B cell (primary cell): ENCODE measurements at regions not wholly inside any gene's neighbourhood (a gene's known extent, or its start where the extent isn't known, plus 50 kb on each side); places are given as distances from the start of the nearest gene placed in this dataset.

Experiments
- ATAC-seq: fragments of 200-7000 bp; cut with Tn5 transposase; one replicate; pipeline ENCODE4 v1.10.0; 2021; ENCODE audit warnings: low read depth, mild to moderate bottlenecking, moderate number of reproducible peaks, moderate library complexity
- CTCF ChIA-PET: fragments of 350-600 bp; sonication (Branson Sonifier 250); formaldehyde crosslinking; loops from one replicate; lab custom pipeline; 2021; ENCODE audit warnings: antibody characterized with exemption, inconsistent platforms; lab: Charles Lee
- POLR2A ChIA-PET: fragments of 350-600 bp; sonication (Branson Sonifier 250); formaldehyde crosslinking; loops from one replicate; lab custom pipeline; 2021; ENCODE audit warnings: antibody characterized with exemption; lab: Charles Lee
- DNase-seq: peaks from one replicate; pipeline ENCODE4 v3.0.0; 2013
- H2AFZ ChIP-seq: 2 replicates; pipeline ENCODE4 v1.6.1; 2012; ENCODE audit warnings: mild to moderate bottlenecking, low read depth, low read length; ENCODE audit not compliant: insufficient read depth, poor library complexity, severe bottlenecking
- H3K27ac ChIP-seq, 2 donors: 1 replicate in 1 of 2; 2 replicates in 1 of 2; pipeline ENCODE4 v1.5.1; 2012 to 2013; ENCODE audit warnings: low read length in 2 of 2, mild to moderate bottlenecking in 2 of 2, moderate library complexity in 1 of 2
- H3K27me3 ChIP-seq, 4 experiments: fragments of 200-600 bp in 1 of 4; sonication (generic) in 1 of 4; replicated peaks in 1 of 4; 1 replicate in 2 of 4; 2 replicates in 2 of 4; pipeline versions ENCODE4 v1.6.1 to v1.7.0; 2013 to 2016; ENCODE audit warnings: low read length in 3 of 4, mild to moderate bottlenecking in 2 of 4, mixed read lengths in 1 of 4, moderate library complexity in 1 of 4; ENCODE audit not compliant: insufficient read depth in 4 of 4, control insufficient read depth in 3 of 4; ENCODE audit errors: control extremely low read depth in 1 of 4
- H3K36me3 ChIP-seq, 2 experiments: replicated peaks in 1 of 2; 1 replicate in 1 of 2; 2 replicates in 1 of 2; pipeline versions ENCODE4 v1.6.1 to v1.7.1; 2013; ENCODE audit warnings: low read length in 1 of 2; ENCODE audit not compliant: insufficient read depth in 2 of 2, control insufficient read depth in 1 of 2; ENCODE audit errors: control extremely low read depth in 1 of 2, extremely low read depth in 1 of 2
- H3K4me1 ChIP-seq, 2 donors: fragments of 200-600 bp in 1 of 2; sonication (generic) in 1 of 2; 1 replicate in 1 of 2; 2 replicates in 1 of 2; pipeline versions ENCODE4 v1.5.1 to v1.6.1; 2013 to 2017; ENCODE audit warnings: low read length in 2 of 2; ENCODE audit not compliant: control insufficient read depth in 2 of 2, insufficient read depth in 2 of 2
- H3K4me2 ChIP-seq: replicated peaks from 2 replicates; pipeline ENCODE3; 2012; ENCODE audit warnings: mild to moderate bottlenecking, low read depth, low read length; ENCODE audit not compliant: poor library complexity, severe bottlenecking
- H3K4me3 ChIP-seq, 5 experiments: fragments of 200-600 bp in 1 of 5; sonication (generic) in 1 of 5; 1 replicate in 3 of 5; 2 replicates in 2 of 5; pipeline versions ENCODE4 v1.5.1 to v1.7.0; 2011 to 2016; ENCODE audit warnings: low read length in 4 of 5, mild to moderate bottlenecking in 4 of 5, low read depth in 2 of 5, control low read depth in 1 of 5, moderate library complexity in 1 of 5; ENCODE audit not compliant: insufficient read depth in 1 of 5; ENCODE audit errors: control extremely low read depth in 1 of 5, extremely low read depth in 1 of 5
- H3K79me2 ChIP-seq: fragments of 200-600 bp; sonication (generic); one replicate; pipeline ENCODE4 v1.6.0; 2016; ENCODE audit warnings: low read length; ENCODE audit not compliant: control insufficient read depth, insufficient read depth
- H3K9ac ChIP-seq: fragments of 200-600 bp; sonication (generic); 2 replicates; pipeline ENCODE4 v1.6.1; 2017; ENCODE audit warnings: mild to moderate bottlenecking, low read length, moderate library complexity
- H3K9me3 ChIP-seq, 3 donors: one replicate each; pipeline versions ENCODE4 v1.6.1 to v1.7.1; 2013; ENCODE audit warnings: low read length in 2 of 3; ENCODE audit not compliant: control insufficient read depth in 2 of 3, insufficient read depth in 1 of 3; ENCODE audit errors: control extremely low read depth in 1 of 3
- H4K20me1 ChIP-seq: 2 replicates; pipeline ENCODE4 v1.6.0; 2012; ENCODE audit warnings: mild to moderate bottlenecking, low read length; ENCODE audit not compliant: insufficient read depth, control insufficient read depth, poor library complexity, severe bottlenecking
- H3K27ac Mint-ChIP-seq: one replicate; pipeline ENCODE4 v1.8.0; 2021; ENCODE audit warnings: mixed read lengths
- H3K27me3 Mint-ChIP-seq: one replicate; pipeline ENCODE4 v1.8.0; 2021; ENCODE audit warnings: mixed read lengths
- H3K4me1 Mint-ChIP-seq: one replicate; pipeline ENCODE4 v1.8.0; 2021; ENCODE audit warnings: mixed read lengths
- H3K4me3 Mint-ChIP-seq: one replicate; pipeline ENCODE4 v1.8.0; 2021; ENCODE audit warnings: mixed read lengths
- H3K9me3 Mint-ChIP-seq: one replicate; pipeline ENCODE4 v1.8.0; 2022; ENCODE audit warnings: mixed read lengths; ENCODE audit not compliant: insufficient read depth
- CTCF ChIP-seq: fragments of 200-600 bp; IDR thresholded peaks from one replicate; pipeline ENCODE4 v1.8.0; 2022; ENCODE audit warnings: antibody characterized with exemption, mild to moderate bottlenecking
- EZH2 ChIP-seq: IDR thresholded peaks from 2 replicates; pipeline ENCODE4 v1.6.1; 2012; ENCODE audit warnings: borderline replicate concordance, low read depth, mild to moderate bottlenecking, moderate library complexity, low read length; ENCODE audit not compliant: insufficient read depth, poor library complexity, severe bottlenecking
- WGBS: methylation state at CpG from one replicate; pipeline ENCODE4 v1.1.5; 2013; ENCODE audit warnings: missing lambda C conversion rate; ENCODE audit not compliant: insufficient coverage; 5-methylcytosine and 5-hydroxymethylcytosine counted together
- intact Hi-C: fragments of 100-400 bp; cut with micrococcal nuclease; formaldehyde crosslinking; loops from one replicate; pipeline ENCODE4 v1.10.0; 2022

- Mint-ChIP-seq H3K27me3 (no peaks in the 10 kb centered on the region), H3K4me1 (peaks cover 24% of the 10 kb centered on the region), H3K27ac (no peak overlapping the region), H3K4me3 (no peak overlapping the region), H3K9me3 (no peaks in the 10 kb centered on the region)
- Histone ChIP-seq H3K36me3 (no peaks in the 10 kb centered on the region), H3K9ac (no peak overlapping the region), H3K4me3 (no peak overlapping the region), H3K27me3 (no peaks in the 10 kb centered on the region), H3K9me3 (peaks cover 0 to 3% (median 0%) of the 10 kb centered on the region in 3 donors), H3K4me2 (no peak overlapping the region), H3K4me1 (peaks cover 9% of the 10 kb centered on the region in 2 donors), H3K27ac (no peak overlapping the region), H4K20me1 (no peaks in the 10 kb centered on the region), H2AFZ (no peak overlapping the region), H3K79me2 (no peaks in the 10 kb centered on the region)
- POLR2A ChIA-PET = no interaction called here
- CTCF ChIA-PET = interaction anchor here (1.4 to 11.6 kb wide), 3 partner anchors 9 to 76 kb away, joined by 5 to 71 read pairs (median 13); no protein-coding TSS in a partner anchor
- intact Hi-C loops = no loop called here
- DNase-seq (no peak), ATAC-seq (no peak)
- TF ChIP-seq EZH2 (no peak), CTCF (no peak)
- no CpG with 5 or more reads among the region's 3 CpGs for WGBS
Observed at GRCh38 chr22:22187299-22187698, 57.3 kb upstream of the VPREB1 start.

GRCh38 chr22:22185844-22186499, 58.6 kb upstream of the VPREB1 start:
- no peaks in the 10 kb centered on the region for H3K27me3 ChIP-seq
- H3K36me3 ChIP-seq = no peaks in the 10 kb centered on the region
- no peak overlapping the region for H2AFZ ChIP-seq
- intact Hi-C loops = no loop called here
- no peak overlapping the region for H3K27ac Mint-ChIP-seq
- no peak for ATAC-seq
- H3K4me3 Mint-ChIP-seq = no peak overlapping the region
- no peaks in the 10 kb centered on the region for H3K27me3 Mint-ChIP-seq
- H3K9ac ChIP-seq = no peak overlapping the region
- no peak overlapping the region for H3K27ac ChIP-seq
- peaks cover 26% of the 10 kb centered on the region for H3K4me1 Mint-ChIP-seq
- H4K20me1 ChIP-seq = no peaks in the 10 kb centered on the region
- H3K9me3 ChIP-seq = peaks cover 0 to 3% (median 0%) of the 10 kb centered on the region in 3 donors
- H3K4me3 ChIP-seq = no peak overlapping the region
- no peak for DNase-seq
- 74% methylated on average over 5 of the region's 5 CpGs for WGBS
- CTCF ChIA-PET = interaction anchor here (0.6 to 11.6 kb wide), 8 partner anchors 11 to 75 kb away, joined by 3 to 71 read pairs (median 9); no protein-coding TSS in a partner anchor
- H3K4me1 ChIP-seq = peaks cover 9 to 13% of the 10 kb centered on the region in 2 donors
- no peaks in the 10 kb centered on the region for H3K79me2 ChIP-seq
- no peak for TF ChIP-seq CTCF
- no peak for TF ChIP-seq EZH2
- POLR2A ChIA-PET = interaction anchor here (0.9 to 1.6 kb wide), 2 partner anchors 18 to 23 kb away, joined by 3 to 4 read pairs; no protein-coding TSS in a partner anchor
- no peak overlapping the region for H3K4me2 ChIP-seq
- H3K9me3 Mint-ChIP-seq = no peaks in the 10 kb centered on the region
